Esophagus muscularis mucosa (tissue), 4 donors: ENCODE measurements at regions not wholly inside any gene's neighbourhood (a gene's known extent, or its start where the extent isn't known, plus 50 kb on each side); places are given as distances from the start of the nearest gene placed in this dataset.

Experiments
- DNase-seq: peaks from one replicate; pipeline ENCODE4 v3.0.0-alpha.2; 2017; ENCODE audit errors: extremely low spot score
- H3K27ac ChIP-seq, 4 donors: fragments of 200-600 bp; sonication (generic); replicated peaks in 1 of 4; 1 replicate in 3 of 4; 2 replicates in 1 of 4; pipeline ENCODE4 v1.5.1; 2016 to 2019; ENCODE audit warnings: mild to moderate bottlenecking in 1 of 4
- H3K27me3 ChIP-seq, 4 donors: fragments of 200-600 bp; sonication (generic); one replicate each; pipeline versions ENCODE4 v1.5.1 to v1.6.0; 2016 to 2019
- H3K36me3 ChIP-seq, 4 donors: fragments of 200-600 bp; sonication (generic); one replicate each; pipeline ENCODE4 v1.5.1; 2016 to 2019
- H3K4me1 ChIP-seq, 4 donors: fragments of 200-600 bp; sonication (generic); one replicate each; pipeline ENCODE4 v1.5.1; 2016 to 2019
- H3K4me3 ChIP-seq, 4 donors: fragments of 200-600 bp; sonication (generic); 1 replicate in 2 of 4; 2 replicates in 2 of 4; pipeline ENCODE4 v1.5.1; 2016 to 2019; ENCODE audit warnings: mild to moderate bottlenecking in 4 of 4, moderate library complexity in 1 of 4
- H3K9me3 ChIP-seq, 4 donors: fragments of 200-600 bp; sonication (generic); 1 replicate in 3 of 4; 2 replicates in 1 of 4; pipeline ENCODE4 v1.5.1; 2016 to 2019
- CTCF ChIP-seq, 3 experiments: fragments of 200-600 bp in 2 of 3; fragments of 450-650 bp in 1 of 3; sonication (generic) in 2 of 3; IDR thresholded peaks; one replicate each; pipeline ENCODE4 v1.5.1; 2017 to 2019; ENCODE audit warnings: antibody characterized with exemption in 3 of 3, mild to moderate bottlenecking in 2 of 3, moderate library complexity in 1 of 3
- EP300 ChIP-seq: sonication (generic); formaldehyde crosslinking; IDR thresholded peaks from one replicate; pipeline ENCODE4 v1.6.1; 2017; ENCODE audit warnings: antibody characterized with exemption
- POLR2A ChIP-seq: fragments of 450-650 bp; IDR thresholded peaks from one replicate; pipeline ENCODE4 v1.6.1; 2017; ENCODE audit warnings: antibody characterized with exemption, moderate library complexity, mild to moderate bottlenecking, low read depth
- POLR2AphosphoS5 ChIP-seq, 2 donors: sonication (generic); formaldehyde crosslinking; IDR thresholded peaks; one replicate each; pipeline ENCODE4 v1.6.1; 2017; ENCODE audit warnings: antibody characterized with exemption in 2 of 2
- WGBS: methylation state at CpG from one replicate; pipeline ENCODE4 v1.1.5; 2018; 5-methylcytosine and 5-hydroxymethylcytosine counted together
- intact Hi-C: fragments of 100-400 bp; cut with DNase I; formaldehyde crosslinking; loops from one replicate; pipeline ENCODE4 v1.15.1; 2023

DNA sequence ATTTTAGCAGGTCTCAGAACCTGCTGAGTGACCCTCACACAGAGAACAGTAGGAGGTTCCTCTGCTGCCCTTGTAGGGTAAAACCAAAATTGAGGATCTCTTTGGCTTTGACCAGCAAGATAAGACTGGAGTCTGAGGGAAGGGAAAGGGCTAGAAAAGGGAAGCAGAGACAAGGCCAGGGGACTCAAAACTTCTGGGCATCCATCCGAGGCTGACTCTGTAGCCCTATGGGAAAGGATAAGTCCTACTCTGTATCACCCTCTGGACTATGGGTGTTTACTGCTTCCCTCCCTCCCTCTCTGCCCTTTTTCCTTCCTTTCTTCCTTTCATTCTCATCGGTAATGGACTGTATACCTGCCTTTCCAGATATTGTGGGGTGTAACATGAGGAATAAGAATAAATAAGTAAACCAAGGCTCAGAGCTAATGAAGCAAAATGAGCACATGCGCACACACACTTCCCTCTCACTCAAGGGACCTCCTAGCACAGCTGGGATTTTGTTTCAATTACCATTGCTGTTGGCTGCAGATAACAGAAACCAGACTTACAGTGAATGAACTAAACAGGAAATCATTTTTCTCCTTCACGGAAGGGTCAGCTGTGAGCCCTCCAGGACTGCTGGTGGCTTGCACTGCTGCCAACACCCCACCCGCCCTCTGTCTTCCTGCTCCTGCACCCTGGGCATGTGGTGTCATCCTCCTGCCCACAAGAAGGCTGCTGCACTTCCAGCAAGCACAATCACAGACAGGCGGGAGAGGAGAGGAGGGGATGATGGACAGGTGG is 404.4 kb upstream of the CCDC196 start:
- intact Hi-C loops = no loop called here
- Histone ChIP-seq H3K27me3 (peaks cover 0 to 8% (median 0%) of the 10 kb centered on the region in 4 donors), H3K36me3 (no peaks in the 10 kb centered on the region), H3K4me1 (peaks cover 0 to 13% (median 2%) of the 10 kb centered on the region in 4 donors), H3K27ac (no peak overlapping the region), H3K4me3 (no peak overlapping the region), H3K9me3 (no peaks in the 10 kb centered on the region)
- 32% methylated on average over 5 of the region's 6 CpGs for WGBS
- no peak for DNase-seq
- TF ChIP-seq POLR2AphosphoS5 (IDR thresholded peaks at IDR 0.05) (no peak), CTCF (IDR thresholded peaks at IDR 0.05) (no peak), EP300 (no peak), POLR2A (no peak)

GRCh38 chr14:66085224-66085623 is 400.9 kb upstream of the CCDC196 start:
- H3K4me3 ChIP-seq = no peak overlapping the region
- no peak overlapping the region for H3K27ac ChIP-seq
- H3K27me3 ChIP-seq = peaks cover 0 to 8% (median 0%) of the 10 kb centered on the region in 4 donors
- no peak for TF ChIP-seq POLR2A
- no peaks in the 10 kb centered on the region for H3K36me3 ChIP-seq
- intact Hi-C loops = no loop called here
- WGBS = 81% methylated on average over 4 of the region's 4 CpGs
- DNase-seq = no peak
- H3K4me1 ChIP-seq = peaks cover 0 to 6% (median 2%) of the 10 kb centered on the region in 4 donors
- H3K9me3 ChIP-seq = no peaks in the 10 kb centered on the region

DNA sequence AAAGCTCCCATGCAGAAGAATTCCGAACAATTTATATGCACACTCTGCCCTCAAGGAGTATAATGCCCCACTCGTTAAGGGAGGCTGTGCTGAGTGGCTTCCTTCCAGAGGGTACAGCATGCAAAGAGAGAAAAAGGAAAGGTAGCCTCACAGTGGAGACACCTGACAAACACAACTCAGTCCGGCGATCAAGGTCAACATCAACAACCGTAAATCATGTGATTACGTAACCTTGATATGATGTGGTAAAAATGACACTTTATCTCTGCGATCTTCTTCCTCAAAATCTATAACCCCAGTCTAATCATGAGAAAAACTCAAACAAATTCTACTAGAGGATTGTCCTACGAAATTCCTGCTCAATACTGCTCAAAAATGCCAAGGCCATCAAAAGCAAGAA is 400.5 kb upstream of the CCDC196 start:
- peaks cover 0 to 6% (median 2%) of the 10 kb centered on the region in 4 donors for H3K4me1 ChIP-seq
- peaks cover 0 to 8% (median 0%) of the 10 kb centered on the region in 4 donors for H3K27me3 ChIP-seq
- H3K9me3 ChIP-seq = no peaks in the 10 kb centered on the region
- TF ChIP-seq POLR2AphosphoS5 (IDR thresholded peaks at IDR 0.05) (no peak), POLR2A (no peak), CTCF (IDR thresholded peaks at IDR 0.05) (no peak), EP300 (no peak)
- DNase-seq = no peak
- intact Hi-C loops = no loop called here
- no peak overlapping the region for H3K4me3 ChIP-seq
- no peaks in the 10 kb centered on the region for H3K36me3 ChIP-seq
- H3K27ac ChIP-seq = no peak overlapping the region
- WGBS = 89% methylated on average over 8 of the region's 8 CpGs

DNA sequence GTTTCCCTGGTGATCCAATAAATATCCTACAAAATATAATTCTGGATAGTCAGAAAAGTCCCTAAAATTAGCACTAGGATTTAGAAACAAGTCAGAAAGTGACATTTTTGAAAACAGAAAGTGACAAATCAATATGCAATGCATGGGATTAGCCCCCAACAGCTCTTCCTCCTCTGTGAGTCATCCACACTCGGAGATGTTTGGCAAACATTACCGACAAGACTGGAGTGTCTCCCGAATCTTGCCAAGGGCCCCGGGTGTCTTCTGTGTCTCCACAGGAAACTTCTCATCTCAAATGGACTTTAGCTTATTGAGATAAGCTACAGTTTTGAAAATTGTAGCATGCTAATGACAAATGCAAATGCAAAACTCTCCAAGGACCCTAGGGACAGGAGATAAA is 398.9 kb upstream of the CCDC196 start:
- intact Hi-C loops = no loop called here
- no peak for TF ChIP-seq POLR2A
- no peak for TF ChIP-seq POLR2AphosphoS5 (IDR thresholded peaks at IDR 0.05)
- TF ChIP-seq EP300 = no peak
- 42% methylated on average over 4 of the region's 4 CpGs for WGBS
- Histone ChIP-seq H3K9me3 (no peaks in the 10 kb centered on the region), H3K36me3 (no peaks in the 10 kb centered on the region), H3K27me3 (no peaks in the 10 kb centered on the region), H3K27ac (no peak overlapping the region), H3K4me1 (peaks cover 0 to under 1% (median 0%) of the 10 kb centered on the region in 4 donors), H3K4me3 (no peak overlapping the region)
- DNase-seq = no peak

GRCh38 chr14:66088656-66089055 is 397.5 kb upstream of the CCDC196 start:
- H3K9me3 ChIP-seq = no peaks in the 10 kb centered on the region
- H3K27me3 ChIP-seq = no peaks in the 10 kb centered on the region
- intact Hi-C loops = no loop called here
- H3K4me1 ChIP-seq = no peaks in the 10 kb centered on the region
- TF ChIP-seq POLR2A (no peak), EP300 (no peak), CTCF (IDR thresholded peaks at IDR 0.05) (no peak), POLR2AphosphoS5 (IDR thresholded peaks at IDR 0.05) (no peak)
- WGBS = 64% methylated on average over 3 of the region's 3 CpGs
- no peaks in the 10 kb centered on the region for H3K36me3 ChIP-seq
- no peak overlapping the region for H3K4me3 ChIP-seq
- no peak overlapping the region for H3K27ac ChIP-seq
- DNase-seq = no peak
